ENCODE measurements at regions not wholly inside any gene's neighbourhood (a gene's known extent, or its start where the extent isn't known, plus 50 kb on each side); places are given as distances from the start of the nearest gene placed in this dataset.

DNA sequence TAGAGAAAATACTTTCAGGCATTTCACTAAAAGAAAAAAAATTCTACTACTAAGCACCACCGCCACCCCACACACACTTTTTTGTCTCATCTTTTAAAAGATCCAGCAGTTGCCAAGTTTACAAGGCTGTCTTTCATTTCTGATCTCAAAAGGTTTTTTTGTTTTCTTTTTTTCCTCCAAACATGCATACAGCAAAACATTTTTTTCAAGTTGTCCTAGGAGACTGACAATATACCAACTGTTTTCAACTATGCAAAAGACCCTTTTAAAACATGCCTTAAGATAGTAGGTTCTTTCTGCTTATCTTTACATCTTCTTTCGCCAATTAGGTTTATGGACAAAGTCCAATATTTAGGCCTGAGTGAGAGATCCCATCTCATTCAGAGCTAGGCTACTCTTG lies 65.2 kb downstream of the HMHB1 start:
- 92 to 93% methylated on average over 2 of the region's 2 CpGs for WGBS, 2 donors
- H3K27ac ChIP-seq: no peak overlapping the region
- intact Hi-C loops (cut with DNase I): loop anchor here in 1 of 10 donors (5.0 kb wide), 1 partner anchor 240 kb away; no protein-coding TSS in a partner anchor
- no peaks in the 10 kb centered on the region for H3K4me1 ChIP-seq
- H3K4me3 ChIP-seq: no peak overlapping the region
- H3K27me3 ChIP-seq: no peaks in the 10 kb centered on the region
- TF ChIP-seq, protein P1, sequence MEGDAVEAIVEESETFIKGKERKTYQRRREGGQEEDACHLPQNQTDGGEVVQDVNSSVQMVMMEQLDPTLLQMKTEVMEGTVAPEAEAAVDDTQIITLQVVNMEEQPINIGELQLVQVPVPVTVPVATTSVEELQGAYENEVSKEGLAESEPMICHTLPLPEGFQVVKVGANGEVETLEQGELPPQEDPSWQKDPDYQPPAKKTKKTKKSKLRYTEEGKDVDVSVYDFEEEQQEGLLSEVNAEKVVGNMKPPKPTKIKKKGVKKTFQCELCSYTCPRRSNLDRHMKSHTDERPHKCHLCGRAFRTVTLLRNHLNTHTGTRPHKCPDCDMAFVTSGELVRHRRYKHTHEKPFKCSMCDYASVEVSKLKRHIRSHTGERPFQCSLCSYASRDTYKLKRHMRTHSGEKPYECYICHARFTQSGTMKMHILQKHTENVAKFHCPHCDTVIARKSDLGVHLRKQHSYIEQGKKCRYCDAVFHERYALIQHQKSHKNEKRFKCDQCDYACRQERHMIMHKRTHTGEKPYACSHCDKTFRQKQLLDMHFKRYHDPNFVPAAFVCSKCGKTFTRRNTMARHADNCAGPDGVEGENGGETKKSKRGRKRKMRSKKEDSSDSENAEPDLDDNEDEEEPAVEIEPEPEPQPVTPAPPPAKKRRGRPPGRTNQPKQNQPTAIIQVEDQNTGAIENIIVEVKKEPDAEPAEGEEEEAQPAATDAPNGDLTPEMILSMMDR (IDR thresholded peaks at IDR 0.05): no peak
- DNase-seq (no peak), ATAC-seq (no peak)
- no peaks in the 10 kb centered on the region for H3K9me3 ChIP-seq
- no peaks in the 10 kb centered on the region for H3K36me3 ChIP-seq

DNA sequence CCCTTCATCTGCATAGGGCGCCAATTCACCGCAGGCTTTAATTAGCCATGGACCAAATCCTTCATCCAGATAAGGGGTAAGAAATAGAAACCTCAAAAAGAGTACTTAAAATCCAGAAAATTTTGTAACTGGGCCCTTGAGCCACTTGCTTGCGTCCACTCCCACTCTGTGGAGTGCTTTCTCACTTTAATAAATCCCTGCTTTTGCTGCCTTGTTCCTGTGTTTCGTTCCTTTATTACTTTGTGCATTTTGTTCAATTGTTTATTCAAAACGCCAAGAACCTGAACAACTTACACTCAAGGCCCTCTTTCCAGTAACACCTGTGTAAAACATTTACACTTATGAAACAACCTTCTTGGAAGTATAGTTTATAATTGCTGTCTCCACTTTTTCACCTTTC lies 66.5 kb downstream of the HMHB1 start:
- intact Hi-C loops (cut with DNase I): loop anchor here in 1 of 10 donors (5.0 kb wide), 1 partner anchor 239 kb away; no protein-coding TSS in a partner anchor
- H3K27me3 ChIP-seq: no peaks in the 10 kb centered on the region
- WGBS, 2 donors: 93 to 99% methylated on average over 5 of the region's 5 CpGs

DNA sequence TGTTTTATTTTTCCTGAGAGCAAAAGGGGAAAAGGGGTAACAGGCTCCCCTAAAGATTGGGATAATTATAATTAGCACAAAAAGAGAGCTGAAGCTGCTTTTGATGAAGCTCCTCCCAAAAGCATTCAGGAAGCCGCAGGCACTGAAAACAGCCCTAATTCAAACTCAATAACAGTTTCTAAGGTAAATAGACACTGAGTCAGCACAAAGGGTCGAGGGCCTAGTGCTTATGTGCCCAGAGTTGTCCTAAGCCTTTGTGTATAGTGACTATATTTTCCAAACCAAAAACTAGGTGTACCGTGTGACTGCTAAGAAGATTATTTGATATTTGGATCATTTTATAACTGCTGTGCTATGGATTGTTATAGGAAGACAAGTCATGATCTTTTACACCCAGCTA lies 67.7 kb downstream of the HMHB1 start:
- TF ChIP-seq, protein P1 (IDR thresholded peaks at IDR 0.05): no peak
- no peaks in the 10 kb centered on the region for H3K27me3 ChIP-seq
- H3K36me3 ChIP-seq: no peaks in the 10 kb centered on the region
- no peak overlapping the region for H3K4me3 ChIP-seq
- WGBS, 2 donors: 78 to 80% methylated on average over 3 of the region's 3 CpGs
- DNase-seq: no peak
- no peaks in the 10 kb centered on the region for H3K9me3 ChIP-seq
- no peaks in the 10 kb centered on the region for H3K4me1 ChIP-seq
- no peak for ATAC-seq
- intact Hi-C loops (cut with DNase I): loop anchor here in 1 of 10 donors (5.0 kb wide), 1 partner anchor 238 kb away; no protein-coding TSS in a partner anchor
- no peak overlapping the region for H3K27ac ChIP-seq

More for the DNA sequence above, 66.5 kb downstream of the HMHB1 start:
- DNase-seq (no peak), ATAC-seq (no peak)
- Histone ChIP-seq H3K27ac (no peak overlapping the region), H3K9me3 (no peaks in the 10 kb centered on the region), H3K4me1 (no peaks in the 10 kb centered on the region), H3K4me3 (no peak overlapping the region), H3K36me3 (no peaks in the 10 kb centered on the region)
- TF ChIP-seq, protein P1 (IDR thresholded peaks at IDR 0.05): no peak

DNA sequence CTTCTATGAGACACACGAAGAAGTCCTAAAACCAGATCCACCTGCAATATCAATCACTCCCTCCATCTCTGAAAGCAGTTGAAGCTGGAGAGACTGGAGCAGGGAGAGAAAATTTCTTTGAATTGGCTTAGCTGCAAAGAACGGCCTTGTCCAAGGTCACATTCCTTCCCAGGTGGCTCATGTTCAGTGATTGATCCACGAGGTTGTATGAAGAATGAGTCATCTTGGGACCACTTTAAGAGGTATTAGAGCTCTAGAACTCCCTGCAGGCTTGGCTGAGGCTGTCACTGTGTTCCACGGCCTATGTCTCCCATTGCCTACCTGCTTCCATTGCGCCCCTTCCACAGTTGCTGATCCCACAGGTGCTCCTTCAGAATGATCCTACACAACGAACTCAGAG lies 68.2 kb downstream of the HMHB1 start:
- H3K27me3 ChIP-seq: no peaks in the 10 kb centered on the region
- intact Hi-C loops (cut with DNase I): no loop called here
- TF ChIP-seq, protein P1 (IDR thresholded peaks at IDR 0.05): no peak
- WGBS, 2 donors: 74 to 84% methylated on average over 6 of the region's 6 CpGs
- H3K4me1 ChIP-seq: no peaks in the 10 kb centered on the region
- H3K36me3 ChIP-seq: no peaks in the 10 kb centered on the region
- ATAC-seq: no peak
- no peak overlapping the region for H3K4me3 ChIP-seq
- no peak overlapping the region for H3K27ac ChIP-seq
- H3K9me3 ChIP-seq: no peaks in the 10 kb centered on the region
- DNase-seq: no peak

All from heart right ventricle (tissue), 16 donors.